ENCODE measurements at regions not wholly inside any gene's neighbourhood (a gene's known extent, or its start where the extent isn't known, plus 50 kb on each side); places are given as distances from the start of the nearest gene placed in this dataset.

- H3K79me2 ChIP-seq (ENCODE audit: insufficient read depth, low read length) = no peaks in the 10 kb centered on the region
- H3K27ac ChIP-seq (ENCODE audit: low read depth, low read length) = no peak overlapping the region
- intact Hi-C loops (cut with micrococcal nuclease) = no loop called here
- DNase-seq (ENCODE audit: low read depth, low spot score) (no peak), ATAC-seq (no peak)
- H3K9ac ChIP-seq (ENCODE audit: low read length) = no peak overlapping the region
- no peaks in the 10 kb centered on the region for H3K36me3 ChIP-seq (ENCODE audit: control insufficient read depth in 1 of 2, insufficient read depth in 2 of 2, low read length in 2 of 2)
- H2AFZ ChIP-seq (ENCODE audit: low read depth, low read length, poor library complexity, severe bottlenecking) = no peak overlapping the region
- H4K20me1 ChIP-seq (ENCODE audit: insufficient read depth) = no peaks in the 10 kb centered on the region
- TF ChIP-seq ZFX (IDR thresholded peaks at IDR 0.05) (no peak), EGR1 (IDR thresholded peaks at IDR 0.05; ENCODE audit: low read depth) (no peak), SP1 (IDR thresholded peaks at IDR 0.05; ENCODE audit: low read depth) (no peak)
- ChIA-PET RAD21 (ENCODE audit: low non-redundant PET in 1 of 2, low total read pairs in 2 of 2, uncharacterized antibody in 2 of 2, unreplicated experiment in 2 of 2) (no interaction called here), POLR2A (no interaction called here), CTCF (no interaction called here)
- no peaks in the 10 kb centered on the region for H3K9me3 ChIP-seq (ENCODE audit: control insufficient read depth in 1 of 2, insufficient read depth in 1 of 2, low read depth in 1 of 2, low read length in 2 of 2)
- H3K4me2 ChIP-seq (ENCODE audit: low read length) = no peak overlapping the region
- peaks cover 5 to 10% of the 10 kb centered on the region in 2 experiments for H3K4me1 ChIP-seq (ENCODE audit: control insufficient read depth in 1 of 2, insufficient read depth in 2 of 2, low read length in 2 of 2)
- H3K27me3 ChIP-seq (ENCODE audit: insufficient read depth, low read length) = no peaks in the 10 kb centered on the region
- no peak overlapping the region for H3K4me3 ChIP-seq (replicated peaks in 1 of 2; ENCODE audit: low read depth in 1 of 2, low read length in 2 of 2)
- no peaks in the 10 kb centered on the region for H3K9me2 ChIP-seq (ENCODE audit: insufficient read depth)
- no TSS peak for BruUV-seq (replicated peaks)
Measured at GRCh38 chr13:34162544-34162933, 344.6 kb downstream of the RFC3 start.

GRCh38 chr13:34164582-34164981 is 346.6 kb downstream of the RFC3 start:
- H3K4me1 ChIP-seq (ENCODE audit: control insufficient read depth in 1 of 2, insufficient read depth in 2 of 2, low read length in 2 of 2) = peaks cover 0 to 5% of the 10 kb centered on the region in 2 experiments; a peak in 1 of 4 replicates
- H3K4me3 ChIP-seq (replicated peaks in 1 of 2; ENCODE audit: low read depth in 1 of 2, low read length in 2 of 2) = no peak overlapping the region
- CTCF ChIA-PET = no interaction called here
- H4K20me1 ChIP-seq (ENCODE audit: insufficient read depth) = no peaks in the 10 kb centered on the region
- H2AFZ ChIP-seq (ENCODE audit: low read depth, low read length, poor library complexity, severe bottlenecking) = no peak overlapping the region
- H3K27me3 ChIP-seq (ENCODE audit: insufficient read depth, low read length) = no peaks in the 10 kb centered on the region
- POLR2A ChIA-PET = no interaction called here
- no peaks in the 10 kb centered on the region for H3K36me3 ChIP-seq (ENCODE audit: control insufficient read depth in 1 of 2, insufficient read depth in 2 of 2, low read length in 2 of 2)
- ATAC-seq = peak; percentile 14; the same call in 1 of the 2 replicates
- BruUV-seq (replicated peaks) = no TSS peak
- no peak overlapping the region for H3K27ac ChIP-seq (ENCODE audit: low read depth, low read length)
- intact Hi-C loops (cut with micrococcal nuclease) = no loop called here
- H3K4me2 ChIP-seq (ENCODE audit: low read length) = no peak overlapping the region
- RAD21 ChIA-PET (ENCODE audit: low non-redundant PET in 1 of 2, low total read pairs in 2 of 2, uncharacterized antibody in 2 of 2, unreplicated experiment in 2 of 2) = no interaction called here
- DNase-seq (ENCODE audit: low read depth, low spot score) = no peak
- no peaks in the 10 kb centered on the region for H3K79me2 ChIP-seq (ENCODE audit: insufficient read depth, low read length)
- no peak overlapping the region for H3K9ac ChIP-seq (ENCODE audit: low read length)
- TF ChIP-seq SP1 (IDR thresholded peaks at IDR 0.05; ENCODE audit: low read depth) = no peak
- TF ChIP-seq EZH2 (IDR thresholded peaks at IDR 0.05) = no peak
- no peak for TF ChIP-seq CEBPB (IDR thresholded peaks at IDR 0.05; ENCODE audit: low read depth)
- no peak for TF ChIP-seq CTCF (IDR thresholded peaks at IDR 0.05 in 2 of 3, conservative IDR thresholded peaks at IDR 0.05 in 1 of 3; ENCODE audit: borderline replicate concordance in 1 of 3, insufficient read depth in 1 of 3, low read depth in 2 of 3, low read length in 2 of 3)
- no peak for TF ChIP-seq EZH2phosphoT487 (IDR thresholded peaks at IDR 0.05; ENCODE audit: borderline replicate concordance)
- TF ChIP-seq ATF3 (IDR thresholded peaks at IDR 0.05) = no peak
- no peak for TF ChIP-seq POLR2A (IDR thresholded peaks at IDR 0.05; ENCODE audit: borderline replicate concordance, extremely low read depth, insufficient read depth, insufficient read length)
- no peak for TF ChIP-seq ZNF274 (IDR thresholded peaks at IDR 0.05; ENCODE audit: low read depth, low read length)
- TF ChIP-seq POLR2AphosphoS5 (IDR thresholded peaks at IDR 0.05; ENCODE audit: low read depth, low read length) = no peak
- TF ChIP-seq ELF1 (IDR thresholded peaks at IDR 0.05; ENCODE audit: borderline replicate concordance, low read depth) = no peak
- TF ChIP-seq RAD21 (IDR thresholded peaks at IDR 0.05; ENCODE audit: low read depth) = no peak
- no peak for TF ChIP-seq MAX (IDR thresholded peaks at IDR 0.05)
- TF ChIP-seq EGR1 (IDR thresholded peaks at IDR 0.05; ENCODE audit: low read depth) = no peak
- no peak for TF ChIP-seq FOSL1 (IDR thresholded peaks at IDR 0.05; ENCODE audit: low read depth)
- TF ChIP-seq ZFX (IDR thresholded peaks at IDR 0.05) = no peak
- no peaks in the 10 kb centered on the region for H3K9me2 ChIP-seq (ENCODE audit: insufficient read depth)
- H3K9me3 ChIP-seq (ENCODE audit: control insufficient read depth in 1 of 2, insufficient read depth in 1 of 2, low read depth in 1 of 2, low read length in 2 of 2) = no peaks in the 10 kb centered on the region
